Neural crest cell (in vitro differentiated cells): ENCODE measurements at regions not wholly inside any gene's neighbourhood (a gene's known extent, or its start where the extent isn't known, plus 50 kb on each side); places are given as distances from the start of the nearest gene placed in this dataset.

ENCODE experiments used
- DNase-seq: peaks from one replicate; pipeline ENCODE4 v3.0.0; 2021; ENCODE audit warnings: low read depth, mixed read lengths, low spot score
- H3K27ac Mint-ChIP-seq: one replicate; pipeline ENCODE4 v1.8.0; 2021; ENCODE audit warnings: mild to moderate bottlenecking, mixed read lengths; ENCODE audit not compliant: unreplicated experiment
- H3K27me3 Mint-ChIP-seq: 2 replicates; pipeline ENCODE4 v1.8.0; 2021; ENCODE audit warnings: low read depth, mild to moderate bottlenecking, mixed read lengths
- H3K36me3 Mint-ChIP-seq: 2 replicates; pipeline ENCODE4 v1.8.0; 2021; ENCODE audit warnings: low read depth, mild to moderate bottlenecking, mixed read lengths
- H3K4me1 Mint-ChIP-seq: 2 replicates; pipeline ENCODE4 v1.8.0; 2021; ENCODE audit warnings: mixed read lengths
- H3K4me3 Mint-ChIP-seq: one replicate; pipeline ENCODE4 v1.8.0; 2021; ENCODE audit warnings: mild to moderate bottlenecking, mixed read lengths
- H3K9me3 Mint-ChIP-seq: 2 replicates; pipeline ENCODE4 v1.8.0; 2021; ENCODE audit warnings: mixed read lengths
- TF ChIP-seq, protein P1 (sequence below): fragments of 200-600 bp; sonication (generic); conservative IDR thresholded peaks from 2 replicates; pipeline ENCODE4 v1.5.0; 2021; ENCODE audit warnings: antibody characterized with exemption, mild to moderate bottlenecking

DNA sequence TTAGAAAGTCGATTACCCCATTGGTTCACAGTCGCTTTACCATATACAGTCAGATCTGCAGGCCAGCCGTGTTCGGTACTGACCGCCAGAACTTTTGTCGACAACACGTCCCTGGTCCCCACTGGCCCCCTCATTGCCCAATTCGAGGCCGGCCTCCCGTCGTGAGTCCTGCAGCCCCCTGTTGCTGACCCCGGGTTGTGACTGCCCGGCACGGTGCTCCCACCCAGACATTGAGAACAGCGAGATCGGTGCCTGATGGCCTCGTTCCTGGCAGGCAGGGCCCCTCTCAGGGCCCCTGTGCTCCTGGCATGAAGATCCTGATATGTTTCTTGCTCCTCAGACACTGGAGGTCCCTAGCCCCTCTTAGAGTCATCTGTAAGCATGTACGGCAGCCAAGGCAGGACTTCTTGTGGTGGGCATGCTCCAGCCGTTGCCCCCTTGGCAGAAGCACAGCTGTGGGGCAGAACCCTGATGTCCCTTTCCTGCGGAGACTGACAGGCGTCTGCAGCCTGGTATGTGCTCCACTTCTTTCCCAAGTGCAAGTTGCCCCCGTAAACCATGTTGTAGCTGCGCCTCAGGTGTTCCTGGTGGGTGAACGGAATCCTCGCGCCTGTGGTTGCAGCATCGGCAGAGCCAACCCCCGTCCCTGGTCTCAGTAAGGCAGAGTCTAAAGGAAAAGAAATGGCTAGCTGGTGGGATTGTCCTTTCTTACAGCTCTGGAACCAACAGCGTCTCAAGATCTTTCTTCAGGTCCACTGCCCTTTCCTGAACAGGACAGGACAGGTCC is 123.2 kb upstream of the SPACA7 start:
- no peaks in the 10 kb centered on the region for H3K36me3 Mint-ChIP-seq
- peaks cover 3% of the 10 kb centered on the region for H3K9me3 Mint-ChIP-seq
- DNase-seq = no peak
- peaks cover 9% of the 10 kb centered on the region for H3K4me1 Mint-ChIP-seq
- H3K4me3 Mint-ChIP-seq = no peak overlapping the region
- H3K27me3 Mint-ChIP-seq = no peaks in the 10 kb centered on the region
- no peak overlapping the region for H3K27ac Mint-ChIP-seq
- TF ChIP-seq, protein P1, sequence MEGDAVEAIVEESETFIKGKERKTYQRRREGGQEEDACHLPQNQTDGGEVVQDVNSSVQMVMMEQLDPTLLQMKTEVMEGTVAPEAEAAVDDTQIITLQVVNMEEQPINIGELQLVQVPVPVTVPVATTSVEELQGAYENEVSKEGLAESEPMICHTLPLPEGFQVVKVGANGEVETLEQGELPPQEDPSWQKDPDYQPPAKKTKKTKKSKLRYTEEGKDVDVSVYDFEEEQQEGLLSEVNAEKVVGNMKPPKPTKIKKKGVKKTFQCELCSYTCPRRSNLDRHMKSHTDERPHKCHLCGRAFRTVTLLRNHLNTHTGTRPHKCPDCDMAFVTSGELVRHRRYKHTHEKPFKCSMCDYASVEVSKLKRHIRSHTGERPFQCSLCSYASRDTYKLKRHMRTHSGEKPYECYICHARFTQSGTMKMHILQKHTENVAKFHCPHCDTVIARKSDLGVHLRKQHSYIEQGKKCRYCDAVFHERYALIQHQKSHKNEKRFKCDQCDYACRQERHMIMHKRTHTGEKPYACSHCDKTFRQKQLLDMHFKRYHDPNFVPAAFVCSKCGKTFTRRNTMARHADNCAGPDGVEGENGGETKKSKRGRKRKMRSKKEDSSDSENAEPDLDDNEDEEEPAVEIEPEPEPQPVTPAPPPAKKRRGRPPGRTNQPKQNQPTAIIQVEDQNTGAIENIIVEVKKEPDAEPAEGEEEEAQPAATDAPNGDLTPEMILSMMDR = no peak

- peaks cover 3% of the 10 kb centered on the region for H3K9me3 Mint-ChIP-seq
- H3K27ac Mint-ChIP-seq = no peak overlapping the region
- H3K4me1 Mint-ChIP-seq = peaks cover 5% of the 10 kb centered on the region
- H3K27me3 Mint-ChIP-seq = no peaks in the 10 kb centered on the region
- H3K36me3 Mint-ChIP-seq = no peaks in the 10 kb centered on the region
- TF ChIP-seq, protein P1 = no peak
- DNase-seq = no peak
- no peak overlapping the region for H3K4me3 Mint-ChIP-seq
Measured at GRCh38 chr13:112253631-112254030, 122.5 kb upstream of the SPACA7 start.

- Mint-ChIP-seq H3K9me3 (peaks cover 3% of the 10 kb centered on the region), H3K4me1 (no peaks in the 10 kb centered on the region), H3K36me3 (no peaks in the 10 kb centered on the region), H3K4me3 (no peak overlapping the region), H3K27me3 (no peaks in the 10 kb centered on the region), H3K27ac (peak overlapping the region; percentile 50)
- DNase-seq = no peak
- TF ChIP-seq, protein P1 = no peak
Measured at GRCh38 chr13:112254061-112254818, 121.9 kb upstream of the SPACA7 start.

DNA sequence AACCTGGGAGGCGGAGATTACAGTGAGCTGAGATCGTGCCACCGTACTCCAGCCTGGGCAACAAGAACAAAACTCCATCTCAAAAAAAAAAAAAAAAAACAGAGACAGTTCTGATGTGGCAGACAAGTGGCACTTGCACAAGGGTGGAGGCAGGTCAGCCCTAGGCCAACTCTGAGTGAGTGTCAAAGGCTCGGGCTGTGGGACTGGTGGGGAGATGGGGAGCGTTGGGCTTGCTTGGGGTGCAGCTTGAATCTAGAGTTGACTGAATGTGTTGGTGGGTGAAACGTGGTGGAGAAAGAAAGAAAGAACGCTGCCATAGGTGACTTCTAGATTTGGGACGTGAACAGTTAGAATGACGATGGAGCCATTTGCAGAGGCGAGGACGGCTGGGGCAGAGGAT is 121.3 kb upstream of the SPACA7 start:
- Mint-ChIP-seq H3K27me3 (no peaks in the 10 kb centered on the region), H3K4me1 (no peaks in the 10 kb centered on the region), H3K9me3 (peaks cover 3% of the 10 kb centered on the region), H3K36me3 (no peaks in the 10 kb centered on the region), H3K4me3 (no peak overlapping the region), H3K27ac (no peak overlapping the region)
- TF ChIP-seq, protein P1 = no peak
- no peak for DNase-seq

DNA sequence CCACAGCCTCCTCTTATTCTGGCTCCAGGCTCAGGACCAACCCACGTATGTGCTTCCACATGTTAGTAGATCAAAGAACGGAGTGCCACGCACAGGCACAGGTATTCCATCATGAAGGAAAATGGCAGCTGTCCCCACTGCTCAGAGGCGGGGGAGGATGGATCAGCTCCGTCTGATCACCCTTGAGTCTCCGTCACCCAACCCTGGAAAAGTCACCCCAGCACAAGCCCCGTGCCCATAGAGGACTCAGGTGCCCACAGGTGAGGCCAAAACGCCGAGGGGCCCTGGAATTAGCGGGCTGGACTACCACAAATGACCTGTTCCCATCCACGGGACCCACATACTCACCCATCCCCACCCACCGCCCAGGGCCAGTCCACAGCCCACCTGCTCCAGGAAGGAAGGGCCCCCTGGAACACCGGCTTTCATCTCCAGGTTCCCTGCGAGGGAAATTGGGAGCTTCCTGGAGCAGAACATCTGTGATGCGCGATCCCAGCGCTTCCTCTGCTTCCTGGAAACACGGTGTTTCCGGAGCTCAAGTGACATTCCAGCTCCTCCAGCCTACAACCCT is 120.5 kb upstream of the SPACA7 start:
- H3K27ac Mint-ChIP-seq = no peak overlapping the region
- H3K4me1 Mint-ChIP-seq = no peaks in the 10 kb centered on the region
- H3K27me3 Mint-ChIP-seq = no peaks in the 10 kb centered on the region
- H3K4me3 Mint-ChIP-seq = no peak overlapping the region
- TF ChIP-seq, protein P1 = no peak
- DNase-seq = peak; percentile 0
- H3K9me3 Mint-ChIP-seq = peaks cover 3% of the 10 kb centered on the region
- H3K36me3 Mint-ChIP-seq = no peaks in the 10 kb centered on the region
